Sciatic nerve (tissue), 2 donors: ENCODE measurements at regions not wholly inside any gene's neighbourhood (a gene's known extent, or its start where the extent isn't known, plus 50 kb on each side); places are given as distances from the start of the nearest gene placed in this dataset.

Experiments used
- ATAC-seq: fragments of 200-7000 bp; cut with Tn5 transposase; one replicate; pipeline ENCODE4 v1.9.1; 2020; ENCODE audit warnings: mild to moderate bottlenecking, moderate library complexity
- DNase-seq: peaks from one replicate; pipeline ENCODE4 v3.0.0-alpha.2; 2020; ENCODE audit warnings: low spot score
- intact Hi-C: fragments of 100-400 bp; cut with DNase I; formaldehyde crosslinking; loops from one replicate; pipeline ENCODE4 v1.14.2; 2022
- donor health status: DM: no; HTN: no; CAD: no.
- donor health status: DM: no; HTN: no; CAD: no.

GRCh38 chr1:88286716-88287115 lies 397.4 kb upstream of the PKN2 start:
- ATAC-seq, result no peak
- intact Hi-C loops, result no loop called here
- DNase-seq, result no peak

- ATAC-seq (no peak), DNase-seq (no peak)
- intact Hi-C loops, result no loop called here
These were observed 395.5 kb upstream of the PKN2 start for GRCh38 chr1:88288571-88288970.

GRCh38 chr1:88289401-88290102 lies 394.5 kb upstream of the PKN2 start:
- DNase-seq, result no peak
- intact Hi-C loops, result no loop called here
- ATAC-seq, result no peak

GRCh38 chr1:88291611-88292354 lies 392.3 kb upstream of the PKN2 start:
- no peak for ATAC-seq
- intact Hi-C loops, result no loop called here
- DNase-seq, result no peak

- DNase-seq (no peak), ATAC-seq (no peak)
- intact Hi-C loops, result no loop called here
These were observed 390.3 kb upstream of the PKN2 start for GRCh38 chr1:88293691-88294190.

- no peak for DNase-seq
- intact Hi-C loops, result no loop called here
- ATAC-seq, result no peak
These were observed 387.8 kb upstream of the PKN2 start for GRCh38 chr1:88296227-88296626.

- DNase-seq (no peak), ATAC-seq (no peak)
- intact Hi-C loops, result no loop called here
These were observed 387.4 kb upstream of the PKN2 start for GRCh38 chr1:88296642-88297041.

GRCh38 chr1:88298506-88298905 lies 385.6 kb upstream of the PKN2 start:
- intact Hi-C loops, result no loop called here
- ATAC-seq, result no peak
- no peak for DNase-seq

- intact Hi-C loops, result no loop called here
- DNase-seq, result no peak
- ATAC-seq, result no peak
These were observed 383.3 kb upstream of the PKN2 start for GRCh38 chr1:88300752-88301263.

GRCh38 chr1:88302843-88303486 lies 381.1 kb upstream of the PKN2 start:
- DNase-seq (no peak), ATAC-seq (peak; percentile 73)
- intact Hi-C loops, result no loop called here

- intact Hi-C loops, result no loop called here
- DNase-seq (no peak), ATAC-seq (no peak)
These were observed 372.8 kb upstream of the PKN2 start for GRCh38 chr1:88311265-88311664.

GRCh38 chr1:88311907-88312306 lies 372.2 kb upstream of the PKN2 start:
- ATAC-seq (no peak), DNase-seq (no peak)
- intact Hi-C loops, result no loop called here

- DNase-seq, result no peak
- intact Hi-C loops, result no loop called here
- ATAC-seq, result no peak
These were observed 366.7 kb upstream of the PKN2 start for GRCh38 chr1:88317396-88317795.

- intact Hi-C loops, result no loop called here
- no peak for ATAC-seq
These were observed 365.3 kb upstream of the PKN2 start for GRCh38 chr1:88318740-88319139.

GRCh38 chr1:88320291-88320690 lies 363.8 kb upstream of the PKN2 start:
- intact Hi-C loops, result no loop called here
- ATAC-seq (no peak), DNase-seq (no peak)

More at GRCh38 chr1:88318740-88319139, 365.3 kb upstream of the PKN2 start:
- no peak for DNase-seq

GRCh38 chr1:88321706-88322105 lies 362.4 kb upstream of the PKN2 start:
- DNase-seq (no peak), ATAC-seq (no peak)
- intact Hi-C loops, result no loop called here

- ATAC-seq (no peak), DNase-seq (no peak)
- intact Hi-C loops, result no loop called here
These were observed 359.2 kb upstream of the PKN2 start for GRCh38 chr1:88324899-88325298.

- ATAC-seq (peak; percentile 87), DNase-seq (no peak)
- intact Hi-C loops, result no loop called here
These were observed 356.4 kb upstream of the PKN2 start for GRCh38 chr1:88327391-88328267.

- intact Hi-C loops, result no loop called here
- no peak for DNase-seq
These were observed 353.9 kb upstream of the PKN2 start for GRCh38 chr1:88330201-88330600.

More at GRCh38 chr1:88330201-88330600, 353.9 kb upstream of the PKN2 start:
- no peak for ATAC-seq
